ENCODE measurements at regions not wholly inside any gene's neighbourhood (a gene's known extent, or its start where the extent isn't known, plus 50 kb on each side); places are given as distances from the start of the nearest gene placed in this dataset.

DNA sequence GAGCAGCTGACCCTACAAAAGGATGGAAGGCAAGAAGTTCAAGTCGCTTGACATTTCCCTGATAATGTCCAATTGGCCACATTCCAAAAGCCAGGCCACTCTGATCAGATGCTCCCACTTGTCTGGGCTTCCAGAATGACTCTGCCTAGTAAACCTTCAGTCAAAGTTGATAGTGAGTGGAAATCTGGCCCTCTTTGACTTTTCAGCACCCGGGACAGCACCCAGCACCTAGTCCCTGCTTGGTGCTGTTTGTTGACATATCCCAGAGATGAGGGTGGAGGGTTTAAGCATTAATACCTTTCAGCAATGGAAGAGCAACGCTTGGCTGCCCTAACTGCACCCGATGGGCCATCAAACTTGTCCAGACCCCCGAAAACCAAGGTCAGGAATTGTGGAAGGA is 131.3 kb downstream of the AIPL1 start:
- TF ChIP-seq, protein P1, sequence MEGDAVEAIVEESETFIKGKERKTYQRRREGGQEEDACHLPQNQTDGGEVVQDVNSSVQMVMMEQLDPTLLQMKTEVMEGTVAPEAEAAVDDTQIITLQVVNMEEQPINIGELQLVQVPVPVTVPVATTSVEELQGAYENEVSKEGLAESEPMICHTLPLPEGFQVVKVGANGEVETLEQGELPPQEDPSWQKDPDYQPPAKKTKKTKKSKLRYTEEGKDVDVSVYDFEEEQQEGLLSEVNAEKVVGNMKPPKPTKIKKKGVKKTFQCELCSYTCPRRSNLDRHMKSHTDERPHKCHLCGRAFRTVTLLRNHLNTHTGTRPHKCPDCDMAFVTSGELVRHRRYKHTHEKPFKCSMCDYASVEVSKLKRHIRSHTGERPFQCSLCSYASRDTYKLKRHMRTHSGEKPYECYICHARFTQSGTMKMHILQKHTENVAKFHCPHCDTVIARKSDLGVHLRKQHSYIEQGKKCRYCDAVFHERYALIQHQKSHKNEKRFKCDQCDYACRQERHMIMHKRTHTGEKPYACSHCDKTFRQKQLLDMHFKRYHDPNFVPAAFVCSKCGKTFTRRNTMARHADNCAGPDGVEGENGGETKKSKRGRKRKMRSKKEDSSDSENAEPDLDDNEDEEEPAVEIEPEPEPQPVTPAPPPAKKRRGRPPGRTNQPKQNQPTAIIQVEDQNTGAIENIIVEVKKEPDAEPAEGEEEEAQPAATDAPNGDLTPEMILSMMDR (IDR thresholded peaks at IDR 0.05) = no peak
- TF ChIP-seq POLR2A (IDR thresholded peaks at IDR 0.05) = no peak

Data from lower leg skin (tissue), 3 donors.